ENCODE measurements at regions not wholly inside any gene's neighbourhood (a gene's known extent, or its start where the extent isn't known, plus 50 kb on each side); places are given as distances from the start of the nearest gene placed in this dataset.

GRCh38 chr15:91488452-91488851 is 365.1 kb upstream of the SLCO3A1 start:
- TF ChIP-seq POLR2A (IDR thresholded peaks at IDR 0.05; ENCODE audit: extremely low read depth, insufficient read length) (no peak), CTCF (IDR thresholded peaks at IDR 0.05; ENCODE audit: low read depth, low read length) (no peak)

Data from NB4 (cell line).